ENCODE measurements at regions not wholly inside any gene's neighbourhood (a gene's known extent, or its start where the extent isn't known, plus 50 kb on each side); places are given as distances from the start of the nearest gene placed in this dataset.
A peak's percentile ranks its signal among the peaks of the same experiment; 100 is the strongest.

DNA sequence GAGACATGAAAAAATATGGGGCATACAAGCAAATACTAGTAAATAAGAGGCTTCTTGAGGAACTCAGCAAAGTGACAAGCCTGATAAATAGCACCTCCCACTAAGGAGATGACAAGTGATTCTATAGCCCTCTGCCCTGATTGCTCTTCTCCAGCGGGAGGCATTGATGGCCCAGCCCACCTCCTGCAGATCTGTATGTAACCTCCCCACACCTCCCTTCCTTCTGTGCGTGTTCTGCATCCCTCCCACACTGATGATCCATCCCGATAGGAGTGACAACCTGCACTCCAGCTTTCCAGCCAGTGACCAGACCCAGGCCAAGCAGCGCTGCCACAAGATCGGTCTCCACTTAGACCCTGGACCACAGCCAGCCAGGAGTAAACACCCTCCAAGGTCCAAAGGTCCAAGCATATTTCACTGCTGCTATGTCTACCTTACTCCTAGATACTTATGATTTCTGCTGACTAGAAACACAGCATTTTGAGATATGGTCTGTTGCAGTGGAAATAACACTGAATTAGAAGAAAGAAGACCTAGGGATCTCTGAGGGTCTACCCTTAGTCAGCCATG, 176.1 kb downstream of the BRINP2 start:
- Histone ChIP-seq H3K4me1 (ENCODE audit: control insufficient read depth in 2 of 2, insufficient read depth in 1 of 2, low read depth in 1 of 2, low read length in 2 of 2) (peaks cover 0 to 13% of the 10 kb centered on the region in 2 donors), H3K79me1 (ENCODE audit: low read depth, low read length) (no peaks in the 10 kb centered on the region), H3K4ac (ENCODE audit: low read length) (no peak overlapping the region), H3K9ac (ENCODE audit: low read depth, low read length, poor library complexity) (no peak overlapping the region), H2AFZ (ENCODE audit: low read length) (no peak overlapping the region), H3K9me3 (replicated peaks in 1 of 2; ENCODE audit: control insufficient read depth in 2 of 2, insufficient read depth in 1 of 2, low read depth in 1 of 2, low read length in 2 of 2) (no peaks in the 10 kb centered on the region), H2BK15ac (ENCODE audit: low read length) (no peak overlapping the region), H3K18ac (ENCODE audit: low read length) (no peak overlapping the region), H3K23ac (ENCODE audit: low read depth, low read length, poor library complexity) (no peak overlapping the region), H3K36me3 (replicated peaks in 1 of 2; ENCODE audit: control insufficient read depth in 2 of 2, insufficient read depth in 2 of 2, low read length in 2 of 2) (no peaks in the 10 kb centered on the region), H4K91ac (ENCODE audit: low read depth, low read length, poor library complexity) (no peak overlapping the region), H3K14ac (ENCODE audit: low read length) (no peak overlapping the region), H3K27ac (replicated peaks; ENCODE audit: low read length) (no peak overlapping the region), H2BK12ac (ENCODE audit: low read length) (no peak overlapping the region), H3K4me3 (ENCODE audit: low read length in 2 of 2) (no peak overlapping the region), H2BK5ac (ENCODE audit: low read length) (no peak overlapping the region), H2BK120ac (ENCODE audit: low read depth, low read length) (no peak overlapping the region), H3K4me2 (ENCODE audit: insufficient read depth, low read length, poor library complexity, severe bottlenecking) (no peak overlapping the region), H2AK5ac (ENCODE audit: low read depth, low read length) (no peak overlapping the region), H4K8ac (ENCODE audit: low read depth, low read length) (no peak overlapping the region), H3K27me3 (ENCODE audit: control insufficient read depth in 3 of 3, insufficient read depth in 3 of 3, low read depth in 1 of 3, low read length in 3 of 3) (no peaks in the 10 kb centered on the region)
- no peak for DNase-seq (ENCODE audit: low spot score)
- no CpG with 5 or more reads among the region's 5 CpGs for WGBS, 2 donors (ENCODE audit: extremely low coverage in 2 of 2, insufficient read length in 2 of 2, insufficient replicate concordance in 1 of 2)

DNA sequence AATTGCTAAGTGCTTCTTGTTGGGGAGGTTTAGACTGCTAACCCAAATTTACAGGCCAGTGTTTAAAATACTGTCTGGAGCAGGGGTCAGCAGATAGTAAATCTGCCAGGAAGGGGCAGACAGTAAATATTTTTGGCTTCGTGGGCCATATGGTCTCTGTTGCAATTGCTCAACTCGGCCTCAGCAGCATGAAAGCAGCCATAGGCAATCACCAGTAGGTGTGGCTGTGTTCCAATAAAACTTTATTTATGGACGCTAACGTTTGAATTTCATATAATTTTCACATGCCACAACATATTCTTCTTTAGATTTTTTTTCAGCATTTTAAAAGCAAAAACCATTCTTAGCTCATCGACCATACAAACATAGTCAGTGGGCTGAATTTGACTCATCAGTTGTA, 172.7 kb downstream of the BRINP2 start:
- no peak overlapping the region for H3K23ac ChIP-seq (ENCODE audit: low read depth, low read length, poor library complexity)
- no peak overlapping the region for H3K27ac ChIP-seq (replicated peaks; ENCODE audit: low read length)
- no peak overlapping the region for H2BK120ac ChIP-seq (ENCODE audit: low read depth, low read length)
- H3K79me1 ChIP-seq (ENCODE audit: low read depth, low read length): no peaks in the 10 kb centered on the region
- no peak overlapping the region for H3K4me3 ChIP-seq (ENCODE audit: low read length in 2 of 2)
- no peak overlapping the region for H3K18ac ChIP-seq (ENCODE audit: low read length)
- H2AK5ac ChIP-seq (ENCODE audit: low read depth, low read length): no peak overlapping the region
- H3K4me1 ChIP-seq (ENCODE audit: control insufficient read depth in 2 of 2, insufficient read depth in 1 of 2, low read depth in 1 of 2, low read length in 2 of 2): peaks cover 0 to 2% of the 10 kb centered on the region in 2 donors
- H3K14ac ChIP-seq (ENCODE audit: low read length): no peak overlapping the region
- no peak overlapping the region for H3K4ac ChIP-seq (ENCODE audit: low read length)
- H2BK5ac ChIP-seq (ENCODE audit: low read length): no peak overlapping the region
- H2BK15ac ChIP-seq (ENCODE audit: low read length): no peak overlapping the region
- H3K4me2 ChIP-seq (ENCODE audit: insufficient read depth, low read length, poor library complexity, severe bottlenecking): no peak overlapping the region
- no peaks in the 10 kb centered on the region for H3K27me3 ChIP-seq (ENCODE audit: control insufficient read depth in 3 of 3, insufficient read depth in 3 of 3, low read depth in 1 of 3, low read length in 3 of 3)
- H4K91ac ChIP-seq (ENCODE audit: low read depth, low read length, poor library complexity): no peak overlapping the region
- no CpG with 5 or more reads among the region's 5 CpGs for WGBS, 2 donors (ENCODE audit: extremely low coverage in 2 of 2, insufficient read length in 2 of 2, insufficient replicate concordance in 1 of 2)
- H4K8ac ChIP-seq (ENCODE audit: low read depth, low read length): no peak overlapping the region
- H2AFZ ChIP-seq (ENCODE audit: low read length): no peak overlapping the region
- H3K9me3 ChIP-seq (replicated peaks in 1 of 2; ENCODE audit: control insufficient read depth in 2 of 2, insufficient read depth in 1 of 2, low read depth in 1 of 2, low read length in 2 of 2): no peaks in the 10 kb centered on the region
- H2BK12ac ChIP-seq (ENCODE audit: low read length): no peak overlapping the region
- no peak overlapping the region for H3K9ac ChIP-seq (ENCODE audit: low read depth, low read length, poor library complexity)
- DNase-seq (ENCODE audit: low spot score): no peak
- no peaks in the 10 kb centered on the region for H3K36me3 ChIP-seq (replicated peaks in 1 of 2; ENCODE audit: control insufficient read depth in 2 of 2, insufficient read depth in 2 of 2, low read length in 2 of 2)

GRCh38 chr1:177341773-177342172, 171.0 kb downstream of the BRINP2 start:
- no peak overlapping the region for H4K91ac ChIP-seq (ENCODE audit: low read depth, low read length, poor library complexity)
- H2BK120ac ChIP-seq (ENCODE audit: low read depth, low read length): no peak overlapping the region
- no peak overlapping the region for H2BK5ac ChIP-seq (ENCODE audit: low read length)
- no peak overlapping the region for H3K4me3 ChIP-seq (ENCODE audit: low read length in 2 of 2)
- H2AFZ ChIP-seq (ENCODE audit: low read length): no peak overlapping the region
- H3K79me1 ChIP-seq (ENCODE audit: low read depth, low read length): no peaks in the 10 kb centered on the region
- DNase-seq (ENCODE audit: low spot score): no peak
- no CpG with 5 or more reads among the region's 4 CpGs for WGBS, 2 donors (ENCODE audit: extremely low coverage in 2 of 2, insufficient read length in 2 of 2, insufficient replicate concordance in 1 of 2)
- H4K8ac ChIP-seq (ENCODE audit: low read depth, low read length): no peak overlapping the region
- no peaks in the 10 kb centered on the region for H3K9me3 ChIP-seq (replicated peaks in 1 of 2; ENCODE audit: control insufficient read depth in 2 of 2, insufficient read depth in 1 of 2, low read depth in 1 of 2, low read length in 2 of 2)
- no peaks in the 10 kb centered on the region for H3K36me3 ChIP-seq (replicated peaks in 1 of 2; ENCODE audit: control insufficient read depth in 2 of 2, insufficient read depth in 2 of 2, low read length in 2 of 2)
- H3K23ac ChIP-seq (ENCODE audit: low read depth, low read length, poor library complexity): no peak overlapping the region
- H2AK5ac ChIP-seq (ENCODE audit: low read depth, low read length): no peak overlapping the region
- H2BK15ac ChIP-seq (ENCODE audit: low read length): no peak overlapping the region
- no peaks in the 10 kb centered on the region for H3K27me3 ChIP-seq (ENCODE audit: control insufficient read depth in 3 of 3, insufficient read depth in 3 of 3, low read depth in 1 of 3, low read length in 3 of 3)
- no peak overlapping the region for H2BK12ac ChIP-seq (ENCODE audit: low read length)
- no peak overlapping the region for H3K9ac ChIP-seq (ENCODE audit: low read depth, low read length, poor library complexity)
- H3K18ac ChIP-seq (ENCODE audit: low read length): no peak overlapping the region
- no peak overlapping the region for H3K27ac ChIP-seq (replicated peaks; ENCODE audit: low read length)
- no peak overlapping the region for H3K4me2 ChIP-seq (ENCODE audit: insufficient read depth, low read length, poor library complexity, severe bottlenecking)
- no peak overlapping the region for H3K14ac ChIP-seq (ENCODE audit: low read length)
- no peak overlapping the region for H3K4ac ChIP-seq (ENCODE audit: low read length)
- peaks cover 0 to 2% of the 10 kb centered on the region in 2 donors for H3K4me1 ChIP-seq (ENCODE audit: control insufficient read depth in 2 of 2, insufficient read depth in 1 of 2, low read depth in 1 of 2, low read length in 2 of 2)

- no peak overlapping the region for H4K8ac ChIP-seq (ENCODE audit: low read depth, low read length)
- no peak overlapping the region for H2BK15ac ChIP-seq (ENCODE audit: low read length)
- no peak overlapping the region for H3K23ac ChIP-seq (ENCODE audit: low read depth, low read length, poor library complexity)
- H3K4me2 ChIP-seq (ENCODE audit: insufficient read depth, low read length, poor library complexity, severe bottlenecking): no peak overlapping the region
- no peak overlapping the region for H3K27ac ChIP-seq (replicated peaks; ENCODE audit: low read length)
- no peaks in the 10 kb centered on the region for H3K27me3 ChIP-seq (ENCODE audit: control insufficient read depth in 3 of 3, insufficient read depth in 3 of 3, low read depth in 1 of 3, low read length in 3 of 3)
- H2BK12ac ChIP-seq (ENCODE audit: low read length): no peak overlapping the region
- H2BK120ac ChIP-seq (ENCODE audit: low read depth, low read length): no peak overlapping the region
- no peak overlapping the region for H2AK5ac ChIP-seq (ENCODE audit: low read depth, low read length)
- H3K9ac ChIP-seq (ENCODE audit: low read depth, low read length, poor library complexity): no peak overlapping the region
- no CpG with 5 or more reads among the region's 10 CpGs for WGBS, 2 donors (ENCODE audit: extremely low coverage in 2 of 2, insufficient read length in 2 of 2, insufficient replicate concordance in 1 of 2)
- H3K14ac ChIP-seq (ENCODE audit: low read length): no peak overlapping the region
- no peak overlapping the region for H4K91ac ChIP-seq (ENCODE audit: low read depth, low read length, poor library complexity)
- peaks cover 0 to 2% of the 10 kb centered on the region in 2 donors for H3K4me1 ChIP-seq (ENCODE audit: control insufficient read depth in 2 of 2, insufficient read depth in 1 of 2, low read depth in 1 of 2, low read length in 2 of 2)
- peak overlapping the region; percentile 2 for H3K18ac ChIP-seq (ENCODE audit: low read length)
- no peak for DNase-seq (ENCODE audit: low spot score)
- H3K9me3 ChIP-seq (replicated peaks in 1 of 2; ENCODE audit: control insufficient read depth in 2 of 2, insufficient read depth in 1 of 2, low read depth in 1 of 2, low read length in 2 of 2): no peaks in the 10 kb centered on the region
- no peak overlapping the region for H3K4ac ChIP-seq (ENCODE audit: low read length)
- H3K36me3 ChIP-seq (replicated peaks in 1 of 2; ENCODE audit: control insufficient read depth in 2 of 2, insufficient read depth in 2 of 2, low read length in 2 of 2): no peaks in the 10 kb centered on the region
- H2AFZ ChIP-seq (ENCODE audit: low read length): no peak overlapping the region
- H3K79me1 ChIP-seq (ENCODE audit: low read depth, low read length): no peaks in the 10 kb centered on the region
- no peak overlapping the region for H2BK5ac ChIP-seq (ENCODE audit: low read length)
- H3K4me3 ChIP-seq (ENCODE audit: low read length in 2 of 2): no peak overlapping the region
Measured at GRCh38 chr1:177340601-177341067, 169.9 kb downstream of the BRINP2 start.

All from neuronal stem cell (in vitro differentiated cells).